NCI-H1694 (cell line): ENCODE measurements at regions not wholly inside any gene's neighbourhood (a gene's known extent, or its start where the extent isn't known, plus 50 kb on each side); places are given as distances from the start of the nearest gene placed in this dataset.

Experiments used
- DNase-seq: peaks from one replicate; lab custom pipeline; 2025; lab: John Stamatoyannopoulos, UW

DNA sequence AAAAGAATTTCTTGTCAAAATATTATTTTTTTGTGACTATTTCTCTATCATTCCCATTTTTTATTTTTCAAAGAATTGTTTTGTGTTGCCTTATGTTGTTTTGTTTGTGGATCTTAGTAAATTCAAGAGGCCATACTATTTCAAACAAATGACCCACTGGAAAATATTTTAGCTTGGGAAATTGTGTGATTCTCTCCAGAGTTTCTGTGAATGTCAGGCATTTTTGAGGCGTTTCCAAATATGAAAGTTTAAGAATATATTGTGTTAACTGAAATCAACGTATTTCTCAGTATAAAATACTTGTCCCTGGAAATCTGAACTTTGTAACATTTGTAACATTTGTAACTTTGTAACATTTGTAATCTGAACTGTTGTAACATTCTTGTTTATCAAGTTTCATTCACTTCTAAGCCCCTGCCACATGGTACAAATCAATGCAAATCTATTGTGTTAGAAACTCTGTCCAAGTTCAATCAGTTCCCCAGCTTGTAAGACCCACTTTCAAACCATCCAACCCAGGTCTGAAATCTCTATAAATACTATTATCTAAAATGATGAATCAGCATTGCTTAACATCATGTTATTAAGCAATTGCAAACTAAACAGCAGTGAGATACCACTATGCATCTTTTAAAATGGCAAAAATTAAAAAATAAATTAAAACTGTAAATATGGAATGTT, 465.4 kb upstream of the GRID2 start:
- DNase-seq: no peak

DNA sequence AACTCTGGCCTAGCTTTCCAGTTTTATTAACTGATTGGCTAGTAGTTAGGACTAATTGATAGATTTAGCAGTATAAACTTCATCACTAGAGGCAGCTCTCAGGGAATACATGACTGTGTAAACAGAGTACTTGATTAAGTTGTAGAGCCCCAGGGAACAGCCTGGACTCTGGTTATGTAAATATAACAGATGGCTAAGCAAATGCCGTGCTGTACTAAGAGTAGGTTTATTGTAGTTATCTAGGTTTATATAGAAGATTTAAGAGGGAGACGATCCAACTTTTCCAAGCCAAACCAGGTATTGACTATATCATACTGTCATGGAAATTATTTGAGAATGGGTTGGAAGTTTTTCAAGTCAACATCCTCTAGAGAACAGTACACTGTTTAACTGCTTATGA, 463.4 kb upstream of the GRID2 start:
- DNase-seq: no peak

DNA sequence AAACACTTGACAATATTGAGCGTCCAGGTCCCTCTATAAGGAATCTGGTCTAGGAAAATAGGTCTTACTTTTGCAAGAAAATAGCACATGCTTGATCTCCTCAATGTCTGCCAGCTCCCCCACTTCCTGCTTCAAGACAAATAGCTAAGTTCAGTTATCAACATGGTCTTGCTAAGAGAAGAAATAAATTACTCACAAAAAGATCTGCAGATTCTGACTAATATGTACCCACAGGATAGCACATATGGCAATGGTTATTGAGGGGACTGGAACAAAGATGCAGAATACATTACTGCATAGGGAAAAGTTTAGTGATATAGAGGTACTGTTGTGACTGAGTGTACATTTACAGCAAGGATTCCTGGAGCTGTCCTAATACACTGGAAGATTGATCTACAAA, 457.5 kb upstream of the GRID2 start:
- no peak for DNase-seq

DNA sequence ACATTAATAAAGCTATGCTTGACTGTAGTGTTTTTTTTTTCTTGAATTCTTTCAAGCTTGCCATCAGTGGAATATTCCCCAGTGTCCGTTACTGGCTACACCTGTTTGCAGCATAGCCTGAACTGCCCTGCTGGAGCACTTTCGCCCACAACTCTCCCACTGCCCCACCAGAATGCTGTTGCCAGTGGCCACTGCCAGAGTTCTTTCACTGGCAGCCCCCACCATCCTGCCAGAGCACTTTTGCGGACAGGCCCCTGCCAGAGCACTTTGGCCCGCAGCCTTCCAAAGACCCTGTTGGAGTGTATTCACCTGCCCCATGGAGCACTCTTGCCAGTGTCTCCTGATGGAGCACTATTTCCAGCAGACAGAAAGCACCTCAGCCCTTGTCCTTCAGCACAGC, 452.3 kb upstream of the GRID2 start:
- no peak for DNase-seq

DNA sequence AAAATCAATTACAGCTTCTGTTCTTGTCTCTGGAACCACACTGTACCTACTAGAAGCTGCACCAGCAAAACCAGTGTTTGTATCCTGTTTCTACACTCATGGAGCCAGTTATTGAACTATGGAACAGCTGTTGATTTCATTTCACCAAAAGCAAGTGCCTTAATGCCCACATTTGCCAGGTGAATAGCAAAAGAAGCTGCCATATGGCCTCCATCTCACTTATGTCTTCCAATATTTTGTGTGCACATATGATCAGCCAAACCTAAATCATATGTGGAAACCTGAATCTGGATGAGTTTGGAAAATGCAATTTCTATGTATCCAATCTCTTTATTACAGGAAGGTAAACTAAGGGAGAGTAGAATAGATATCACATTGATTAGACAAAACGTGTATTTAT, 415.8 kb upstream of the GRID2 start:
- peak; percentile 20 for DNase-seq

DNA sequence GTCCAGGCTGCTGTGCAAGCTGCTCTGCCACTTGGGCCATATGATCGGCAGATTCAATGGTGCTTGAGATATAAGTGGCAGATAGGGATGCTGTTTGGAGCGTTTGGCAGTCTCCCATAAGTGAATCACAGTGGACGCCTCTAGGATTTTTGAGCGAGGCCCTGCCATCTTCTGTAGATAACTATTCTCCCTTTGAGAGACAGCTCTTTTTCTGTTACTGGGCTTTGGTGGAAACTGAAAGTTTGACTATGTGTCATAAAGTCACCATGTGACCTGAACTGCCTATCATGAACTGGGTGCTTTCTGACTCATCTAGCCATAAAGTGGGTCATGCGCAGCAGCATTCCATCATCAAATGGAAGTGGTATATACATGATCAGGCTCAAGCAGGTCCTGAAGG, 412.5 kb upstream of the GRID2 start:
- peak; percentile 3 for DNase-seq

DNA sequence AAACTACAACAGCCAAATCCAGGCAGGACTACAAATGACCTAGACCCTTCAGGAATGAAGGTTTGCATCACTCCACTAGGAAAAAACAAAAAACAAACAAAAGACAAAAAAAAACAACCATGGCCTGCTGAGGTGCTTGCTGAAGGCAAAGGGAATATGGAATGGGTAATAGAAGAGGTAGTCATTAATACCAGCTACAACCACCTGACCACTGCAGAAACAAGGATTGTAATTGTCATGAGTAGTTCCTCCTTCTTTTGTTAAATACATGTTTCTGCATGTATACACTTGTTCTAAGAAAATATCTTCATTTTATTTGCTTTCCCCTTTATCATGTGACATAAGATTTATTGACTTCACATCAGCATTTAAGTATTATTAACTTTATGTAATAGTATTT, 409.8 kb upstream of the GRID2 start:
- no peak for DNase-seq

DNA sequence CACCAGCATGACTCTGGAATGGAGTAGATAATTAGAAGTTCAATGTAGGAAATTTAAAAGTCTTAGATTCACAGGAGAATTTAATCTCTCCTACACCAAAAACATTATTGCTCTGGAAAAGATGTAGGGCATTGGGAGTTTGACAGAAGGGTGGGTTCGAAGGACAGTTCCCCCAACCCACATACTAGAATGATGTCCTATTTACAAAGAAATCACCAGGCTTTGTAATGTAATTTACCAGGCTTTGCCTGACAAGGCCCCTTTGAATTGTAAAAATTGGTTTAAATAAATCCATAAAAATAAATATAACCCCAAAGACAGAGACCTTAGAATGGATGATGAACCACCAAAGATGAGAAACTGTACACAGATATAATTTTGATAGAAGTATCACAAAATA, 399.2 kb upstream of the GRID2 start:
- no peak for DNase-seq

DNA sequence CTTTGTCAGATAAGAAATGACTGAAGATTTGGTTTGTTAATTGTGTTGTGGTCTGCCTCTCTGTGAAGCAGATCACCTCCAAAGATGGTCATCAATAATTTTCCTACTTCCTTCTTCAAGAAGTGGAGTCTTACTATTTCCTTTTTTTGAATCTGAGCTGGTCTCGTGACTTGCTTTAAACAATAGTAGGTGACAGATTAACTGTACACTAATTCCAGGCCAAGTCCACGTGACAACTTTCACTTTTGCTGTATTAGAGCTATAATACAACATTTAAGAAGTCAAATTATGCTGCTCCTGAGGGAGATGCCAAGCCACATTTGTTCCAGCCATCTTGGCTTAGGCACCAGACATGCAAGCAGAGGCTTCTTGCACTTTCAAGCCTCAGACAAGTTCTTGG, 393.8 kb upstream of the GRID2 start:
- no peak for DNase-seq

DNA sequence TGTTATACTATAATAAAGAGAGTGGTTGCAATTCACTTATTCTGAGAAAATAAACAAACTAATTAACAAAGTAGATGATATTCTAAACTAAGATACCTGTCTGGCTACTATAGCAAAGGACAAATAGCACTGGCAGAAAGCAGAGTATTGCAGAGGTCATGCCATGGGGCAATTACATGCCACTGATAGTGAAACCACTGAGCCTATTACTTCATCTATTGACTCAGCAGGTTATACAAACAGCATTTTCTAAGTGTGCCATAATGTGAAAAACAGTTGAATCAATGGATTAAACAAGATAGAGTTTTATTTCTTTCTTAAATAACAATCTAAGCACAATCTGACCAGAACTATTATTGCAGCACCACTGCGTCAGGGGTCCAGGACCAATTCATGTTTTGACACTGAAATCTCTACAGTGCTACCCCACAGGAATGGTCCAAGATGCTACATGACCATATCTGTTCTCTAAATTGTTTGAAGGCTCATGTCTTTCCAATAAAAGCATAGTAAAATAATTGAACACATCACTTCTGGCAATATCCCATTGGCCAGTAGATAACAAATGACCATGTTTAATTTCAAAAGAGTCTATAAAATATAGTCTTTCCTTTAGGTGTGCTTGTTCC, 389.5 kb upstream of the GRID2 start:
- DNase-seq: no peak

DNA sequence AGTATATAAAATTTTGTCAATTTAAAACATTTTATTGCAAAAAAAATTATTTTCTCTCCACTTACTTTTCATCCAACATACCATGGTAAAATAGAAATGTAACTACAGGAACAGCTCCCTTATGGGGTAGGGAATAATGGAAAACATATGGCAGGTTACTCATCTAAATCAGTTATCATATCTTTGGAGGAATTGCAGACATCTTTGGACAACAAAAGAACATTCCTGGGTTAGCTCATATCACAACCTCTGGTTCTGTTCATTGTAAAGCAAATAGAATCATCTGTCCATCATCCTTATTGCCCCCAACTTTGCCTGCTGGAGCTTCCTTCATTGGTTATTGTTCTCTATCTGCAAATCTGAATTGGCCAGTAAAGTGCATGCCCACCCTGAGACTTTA, 387.5 kb upstream of the GRID2 start:
- DNase-seq: no peak

DNA sequence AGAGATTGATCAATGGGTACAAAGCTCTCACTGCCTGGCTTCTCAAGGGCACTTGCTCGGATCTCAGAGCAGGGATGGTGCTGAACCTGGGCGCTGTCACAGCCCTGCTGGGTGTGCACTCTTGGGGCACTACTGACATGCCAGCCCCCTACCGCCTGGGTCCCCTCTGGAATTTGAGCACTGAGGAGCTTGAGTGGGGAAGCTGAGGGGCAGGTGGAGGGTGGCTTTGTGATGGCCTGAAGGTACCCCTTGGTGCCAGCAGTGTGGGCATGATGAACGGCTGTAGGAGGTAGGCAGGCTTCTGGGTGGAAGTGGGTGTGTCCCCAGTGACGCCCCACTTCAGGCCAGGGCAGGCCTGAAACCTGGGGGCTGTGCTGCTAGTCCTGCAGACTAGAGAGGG, 379.1 kb upstream of the GRID2 start:
- no peak for DNase-seq

DNA sequence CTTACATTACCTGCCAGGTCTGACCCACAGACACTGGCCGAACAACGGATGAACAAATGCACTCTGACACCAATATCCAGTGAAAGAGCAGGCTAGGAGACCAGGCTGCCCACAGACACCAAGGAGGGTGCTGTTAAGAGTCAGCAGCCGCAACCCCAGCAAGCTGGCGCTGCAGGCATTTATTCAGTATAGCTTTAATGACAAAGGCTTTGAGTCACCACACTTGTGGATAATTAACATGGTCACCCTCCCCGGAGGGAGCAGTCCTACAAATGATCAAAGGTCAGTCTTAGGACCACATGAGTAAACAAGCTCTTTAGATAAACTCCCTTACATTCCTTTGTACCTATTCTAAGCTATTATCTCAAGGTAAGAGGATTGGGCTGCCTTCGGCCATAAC, 368.5 kb upstream of the GRID2 start:
- no peak for DNase-seq

DNA sequence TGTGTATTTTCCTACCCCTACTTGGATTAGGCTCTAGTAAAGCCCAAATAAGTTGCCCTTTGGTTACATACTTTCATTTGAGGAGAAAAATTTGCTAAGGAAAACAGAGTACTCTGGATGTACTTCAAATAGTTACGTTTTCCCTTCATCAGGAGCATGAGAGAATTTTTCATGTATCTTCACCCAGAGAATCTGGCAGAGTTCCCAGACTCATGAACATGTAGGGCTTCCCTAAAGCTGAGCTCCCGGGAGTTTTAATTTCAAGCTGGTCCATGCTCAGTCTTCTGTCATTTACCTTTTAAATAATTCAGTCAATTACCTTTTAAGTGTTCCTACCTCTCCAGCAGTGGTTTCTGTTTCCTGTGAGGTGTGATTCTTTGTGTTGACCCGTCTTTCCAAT, 367.5 kb upstream of the GRID2 start:
- DNase-seq: no peak

DNA sequence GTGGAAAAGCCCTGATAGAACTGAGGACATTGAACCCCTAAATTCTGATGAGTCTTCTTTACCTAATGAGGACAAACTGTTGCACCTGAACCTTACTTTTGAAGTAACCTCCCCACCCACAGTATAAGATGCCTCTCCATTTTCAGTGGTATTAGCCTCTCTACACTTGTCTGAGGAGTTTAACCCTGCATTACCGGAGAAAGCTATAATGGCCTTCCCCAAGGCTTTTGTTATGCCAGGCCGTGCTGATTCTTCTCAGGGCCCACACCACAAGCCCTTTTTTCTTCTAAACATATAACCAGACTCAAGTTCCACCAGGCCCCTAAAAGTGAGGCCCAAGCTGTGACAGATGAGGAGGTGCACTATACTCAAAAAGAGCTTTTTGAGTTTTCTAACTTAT, 345.8 kb upstream of the GRID2 start:
- DNase-seq: no peak

DNA sequence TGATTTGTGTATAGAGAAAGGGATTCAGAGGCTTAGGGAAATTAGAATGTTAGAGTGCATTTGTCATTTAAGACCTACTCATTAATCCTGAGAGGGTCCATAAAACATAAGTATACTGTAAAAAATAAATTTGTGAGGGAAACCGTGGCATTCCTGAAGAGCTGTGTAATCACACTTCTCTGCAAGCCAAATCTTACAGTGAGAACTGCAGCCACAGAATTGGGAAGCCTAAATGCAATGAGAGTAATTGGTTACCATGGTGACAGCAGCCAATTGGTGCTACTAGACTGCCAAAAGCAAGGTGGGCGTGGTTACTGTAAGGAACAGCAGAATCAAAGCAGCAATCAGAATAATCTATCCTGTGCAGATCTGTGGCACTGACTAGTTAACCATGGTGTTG, 345.2 kb upstream of the GRID2 start:
- no peak for DNase-seq

DNA sequence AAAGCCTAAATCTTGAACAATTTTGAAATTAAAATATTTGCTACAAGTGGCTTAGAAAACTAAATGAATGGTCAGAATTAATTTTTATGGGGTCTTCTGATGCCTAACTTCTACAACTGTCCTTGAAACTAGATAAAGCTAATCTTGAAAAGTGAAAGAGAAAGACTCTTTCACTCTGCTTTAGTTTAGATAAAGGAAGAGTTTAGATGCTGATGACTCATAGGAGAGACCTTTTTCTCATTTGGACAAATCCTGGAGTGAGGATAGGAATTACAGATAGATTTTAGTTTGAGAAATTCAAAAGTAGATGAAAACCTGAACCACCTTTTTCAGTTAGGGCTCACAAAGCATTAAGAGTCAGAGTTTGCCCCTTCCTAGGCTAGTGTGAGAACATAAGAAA, 342.3 kb upstream of the GRID2 start:
- DNase-seq: no peak

DNA sequence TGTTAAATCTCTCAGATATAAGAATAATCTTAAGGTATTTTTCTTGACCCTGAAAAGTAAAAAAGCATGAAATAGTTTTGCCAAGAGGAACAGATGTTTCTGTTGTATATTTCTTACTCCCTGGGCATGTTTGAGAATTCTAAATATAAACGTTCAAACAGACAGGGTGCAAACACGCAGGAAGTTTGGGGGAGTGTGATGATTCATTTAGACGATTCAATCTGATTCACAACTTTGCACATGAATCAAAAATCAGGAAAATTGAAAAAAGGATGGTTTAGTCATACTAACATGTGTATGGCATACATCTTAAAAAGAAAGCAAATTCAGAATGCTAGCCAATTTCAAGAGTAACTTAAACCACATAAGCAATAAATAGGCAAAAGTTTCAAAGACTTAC, 340.3 kb upstream of the GRID2 start:
- DNase-seq: no peak

DNA sequence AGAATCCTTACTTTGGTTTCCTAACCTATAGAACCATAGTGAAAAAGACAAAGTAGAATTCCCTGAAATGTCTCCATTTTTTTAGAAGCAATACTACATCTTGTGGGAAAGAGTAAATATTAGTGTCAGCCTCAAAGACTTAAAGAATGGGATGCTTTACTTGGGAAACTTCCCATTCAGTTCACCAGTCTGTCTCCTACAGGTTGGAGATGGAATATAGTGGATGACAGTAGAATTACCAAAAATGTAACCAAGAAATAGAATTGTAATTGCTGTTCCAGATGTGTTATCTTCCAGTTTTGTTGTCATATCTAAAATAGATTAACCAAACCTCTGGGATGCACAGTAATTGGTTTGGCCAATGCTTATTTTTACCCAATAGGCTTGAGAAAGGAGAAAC, 338.6 kb upstream of the GRID2 start:
- no peak for DNase-seq

DNA sequence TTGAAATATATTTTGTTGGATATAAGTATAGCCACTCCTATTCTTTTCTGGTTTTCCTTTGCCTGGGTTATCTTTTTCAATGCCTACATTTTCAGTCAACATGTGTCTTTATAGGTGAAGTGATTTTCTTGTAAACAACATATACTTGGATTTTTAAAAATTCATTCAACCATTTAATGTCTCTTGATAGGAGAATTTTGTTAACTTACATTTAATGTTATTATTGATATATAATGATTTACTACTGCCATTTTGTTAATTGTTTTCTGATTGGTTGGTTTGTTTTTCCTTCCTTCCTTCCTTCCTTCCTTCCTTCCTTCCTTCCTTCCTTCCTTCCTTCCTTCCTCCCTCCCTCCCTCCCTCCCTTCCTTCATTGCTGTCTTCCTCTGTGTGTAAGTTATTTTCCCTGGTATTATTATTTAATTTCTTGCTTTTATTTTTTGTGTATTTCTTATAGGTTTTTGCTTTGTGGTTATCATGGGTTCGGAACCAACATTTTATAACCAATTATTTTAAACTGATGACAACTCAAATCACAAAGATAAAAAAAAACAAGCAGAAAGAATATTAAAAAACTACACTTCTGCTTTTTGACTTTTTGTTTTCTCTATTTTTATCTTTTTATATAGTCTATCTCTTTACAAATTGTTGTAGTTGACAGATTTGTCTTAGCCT, 330.1 kb upstream of the GRID2 start:
- DNase-seq: no peak

DNA sequence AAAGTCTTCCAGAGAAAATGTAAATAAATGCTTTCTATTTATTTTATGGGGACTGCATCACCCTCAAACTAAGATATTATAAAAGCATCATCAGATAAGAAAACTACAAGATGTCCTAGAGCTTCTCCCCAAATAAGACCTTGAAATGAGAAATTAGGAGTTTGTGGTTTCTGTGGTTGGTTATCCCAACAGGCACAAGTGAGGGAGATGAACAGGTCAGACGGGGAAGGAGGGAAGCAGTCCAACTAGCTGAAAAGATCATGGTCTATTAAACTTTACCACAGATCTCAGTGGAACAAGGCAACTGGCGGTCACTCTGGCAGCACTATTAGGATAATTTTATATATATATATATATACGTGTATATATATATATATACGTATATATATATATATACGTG, 319.3 kb upstream of the GRID2 start:
- DNase-seq: no peak

DNA sequence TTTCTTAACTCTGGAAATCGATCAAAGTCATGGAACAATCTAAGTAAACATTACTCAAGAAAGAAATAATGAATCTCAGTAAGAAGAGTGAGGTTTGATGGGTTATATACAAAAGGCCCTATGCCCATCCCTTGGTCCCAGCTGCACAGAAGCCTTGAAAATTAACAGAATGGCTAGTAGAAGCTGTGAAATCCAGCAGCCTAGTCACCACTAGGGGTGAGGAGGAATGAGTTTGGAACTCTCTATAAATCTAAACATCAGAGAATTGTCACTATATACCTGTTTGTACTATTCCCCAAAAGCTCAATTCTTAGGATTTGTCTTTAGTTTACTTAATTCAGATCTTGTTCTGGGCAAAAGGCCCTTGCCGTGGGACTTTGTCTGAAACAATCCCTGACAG, 313.9 kb upstream of the GRID2 start:
- DNase-seq: no peak

DNA sequence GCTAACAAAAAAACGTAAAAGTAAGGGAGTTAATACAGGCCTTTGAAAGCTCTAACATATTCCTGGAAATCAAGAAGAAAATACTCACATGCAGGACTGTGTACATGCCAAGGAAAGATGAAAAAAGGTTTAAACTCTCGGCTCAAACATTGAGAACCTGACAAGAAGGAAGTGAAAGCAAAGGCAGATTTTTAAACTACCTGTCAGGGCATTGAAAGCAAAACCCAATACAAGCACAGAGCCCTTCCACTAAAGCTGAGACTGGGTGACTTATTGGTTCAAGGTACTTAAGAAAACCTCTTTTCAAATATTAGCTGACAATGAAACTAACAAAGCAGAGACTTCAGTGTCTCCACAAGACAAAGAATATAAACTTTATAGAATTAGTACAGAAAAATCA, 313.0 kb upstream of the GRID2 start:
- no peak for DNase-seq

DNA sequence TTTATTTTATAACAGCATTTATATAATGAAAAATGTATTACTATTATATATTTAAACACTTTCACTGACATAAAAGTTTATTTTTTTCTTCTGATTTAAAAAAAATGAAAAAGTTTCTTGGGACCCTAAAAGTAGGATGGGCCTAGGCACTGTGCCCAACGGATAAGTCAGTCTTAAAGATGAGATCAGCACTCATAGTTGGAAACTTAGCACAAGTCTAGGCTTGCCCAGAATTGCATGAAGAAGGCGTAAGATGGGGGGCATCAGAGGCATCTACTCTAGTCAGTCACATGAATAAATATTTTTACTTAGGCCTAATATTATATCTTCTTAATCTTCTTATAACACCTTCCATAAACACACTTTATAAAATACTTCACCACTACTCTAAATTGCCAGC, 306.7 kb upstream of the GRID2 start:
- DNase-seq: no peak
